HG03066 (cell line): ENCODE measurements at regions not wholly inside any gene's neighbourhood (a gene's known extent, or its start where the extent isn't known, plus 50 kb on each side); places are given as distances from the start of the nearest gene placed in this dataset.

Experiments
- ATAC-seq: cut with Tn5 transposase; IDR thresholded peaks from one replicate; pipeline ENCODE4 v1.9.1; 2021; ENCODE audit warnings: low read depth; ENCODE audit not compliant: unreplicated experiment

DNA sequence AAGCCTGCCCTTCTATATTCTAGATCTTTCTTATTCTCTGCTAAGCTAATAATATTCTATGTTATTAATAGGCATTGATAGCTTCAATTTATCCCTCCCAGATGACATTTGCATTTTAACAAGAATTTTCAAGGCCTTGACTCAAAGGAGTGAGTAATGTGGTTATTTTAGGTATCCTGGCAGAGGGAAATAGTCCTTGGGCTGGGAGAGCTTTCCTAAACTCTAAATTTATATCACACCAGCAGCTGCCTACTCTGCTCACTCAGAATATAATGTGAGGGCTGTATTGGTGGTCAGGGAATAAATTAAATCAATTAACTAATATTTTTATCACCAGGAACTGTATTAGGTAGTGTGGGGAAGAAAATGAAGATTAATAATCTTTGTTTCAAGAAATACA, 74.8 kb upstream of the ADAM23 start:
- no peak for ATAC-seq

DNA sequence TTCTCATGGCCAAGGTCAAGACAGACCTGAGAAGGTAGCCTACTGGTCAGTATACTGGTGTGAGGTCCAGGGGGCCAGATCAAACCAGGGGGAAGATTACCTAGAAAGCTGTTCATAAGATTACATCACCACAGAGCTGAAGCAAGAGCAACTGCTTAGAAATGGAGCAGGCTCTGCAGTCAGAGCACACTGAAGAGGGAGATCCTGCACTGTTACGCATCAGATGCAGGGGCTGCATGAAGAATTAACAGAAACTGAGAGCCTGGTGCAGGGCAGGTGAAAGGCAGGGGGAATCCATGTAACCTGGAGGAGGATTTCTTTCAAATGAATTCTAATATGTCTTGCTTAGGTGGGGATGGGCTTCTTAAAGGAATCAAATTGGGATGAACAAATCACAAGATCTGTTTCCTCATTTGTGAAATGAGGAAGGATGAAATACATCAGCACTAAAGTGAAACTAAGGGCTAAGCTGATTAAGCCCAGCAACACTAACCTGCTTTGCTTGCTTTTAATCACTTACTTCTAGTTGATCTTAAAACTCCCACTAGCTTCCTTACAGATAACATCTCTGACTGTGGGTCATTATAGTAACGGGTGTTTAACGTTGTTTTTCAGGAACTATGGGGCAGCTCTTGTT, 74.3 kb upstream of the ADAM23 start:
- ATAC-seq = no peak

DNA sequence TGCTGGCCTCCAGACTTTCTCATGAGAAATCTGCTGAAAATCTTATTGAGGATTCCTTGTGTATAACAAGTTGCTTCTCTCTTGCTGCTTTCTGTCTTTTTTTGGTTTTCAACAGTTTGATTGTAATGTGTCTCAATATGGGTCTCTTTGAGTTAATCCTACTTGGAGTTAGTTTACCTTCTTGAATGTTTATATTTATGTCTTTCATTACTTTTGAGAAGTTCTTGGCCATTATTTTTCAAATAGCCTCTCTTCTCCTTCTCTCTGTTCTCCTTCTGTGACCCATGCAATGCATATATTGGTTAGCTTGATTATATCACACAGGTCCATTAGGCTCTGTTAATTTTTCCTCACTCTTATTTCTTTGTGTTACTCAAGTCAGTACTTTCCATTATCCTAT, 67.4 kb upstream of the ADAM23 start:
- no peak for ATAC-seq

DNA sequence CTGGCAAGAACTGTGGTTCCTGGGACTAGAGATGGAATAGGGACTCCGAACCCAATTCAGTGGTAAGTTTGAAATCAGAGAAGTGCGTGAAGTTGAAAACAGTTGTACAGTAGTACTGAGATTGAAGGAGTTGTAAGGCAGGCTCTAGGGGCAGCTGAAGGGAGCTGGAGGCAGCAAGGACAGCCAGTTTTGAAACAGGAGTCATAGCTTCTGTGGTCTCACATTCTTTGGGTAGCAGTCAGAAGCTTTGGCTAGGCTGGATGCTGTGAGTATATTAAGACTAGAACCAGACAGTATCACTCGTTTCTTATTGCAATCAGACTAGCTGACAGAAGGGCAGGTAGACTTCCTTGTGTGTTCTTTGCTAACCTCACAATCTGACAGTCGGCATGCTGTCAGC, 64.5 kb upstream of the ADAM23 start:
- no peak for ATAC-seq

DNA sequence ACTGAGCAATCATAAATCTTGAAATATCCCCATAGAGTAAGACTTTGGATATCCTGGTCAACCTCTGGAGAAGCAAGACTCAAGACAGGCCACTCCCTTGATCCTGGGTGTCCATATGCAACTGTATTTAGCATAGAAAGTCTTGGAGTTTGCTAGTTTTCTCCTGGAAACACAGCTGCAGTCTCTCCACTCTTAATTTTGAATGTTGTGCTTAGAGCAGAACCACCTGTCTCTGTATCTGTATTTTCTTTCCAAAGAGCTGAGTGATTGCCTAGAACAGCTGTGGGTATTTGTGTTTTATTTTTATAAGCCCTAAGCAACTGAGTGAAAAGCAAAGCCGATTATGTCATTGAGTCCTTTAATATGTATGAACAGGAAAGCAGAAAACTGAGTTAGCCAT, 64.1 kb upstream of the ADAM23 start:
- ATAC-seq = no peak

DNA sequence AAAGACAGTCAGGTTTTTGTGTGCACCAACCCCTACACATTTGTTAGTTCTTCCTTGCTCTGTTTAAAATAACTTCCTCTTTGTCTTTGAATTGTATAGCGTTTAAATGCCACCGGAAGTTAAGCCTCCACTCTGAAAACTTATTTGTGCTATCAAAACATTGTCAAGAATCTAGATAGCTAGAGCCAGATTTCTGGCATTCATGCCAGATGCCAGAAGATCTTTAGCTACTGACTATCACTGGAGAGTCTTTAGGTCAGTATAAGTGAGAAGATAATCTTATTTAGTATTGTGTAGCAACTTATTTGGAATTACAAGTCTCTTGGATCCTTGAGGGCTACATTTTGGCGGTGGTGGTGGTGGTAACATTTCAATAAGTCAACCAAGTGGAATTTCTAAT, 63.4 kb upstream of the ADAM23 start:
- no peak for ATAC-seq

DNA sequence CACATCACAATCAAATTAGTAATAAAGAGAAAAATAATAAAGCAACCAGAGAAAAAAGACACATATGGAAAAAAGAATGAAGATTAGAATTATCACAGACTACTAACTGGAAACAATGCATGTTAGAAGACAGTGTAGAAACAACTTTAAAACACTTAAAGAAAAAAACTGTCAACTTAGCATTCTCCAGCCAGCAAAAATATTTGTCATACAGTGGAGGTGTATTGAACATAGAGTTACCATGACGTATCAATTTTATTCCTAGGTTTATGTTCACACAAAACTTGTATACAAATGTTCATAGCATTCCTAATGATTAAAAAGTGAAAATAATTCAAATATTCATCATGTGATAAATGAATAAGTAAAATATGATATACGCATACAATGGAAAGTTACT, 61.5 kb upstream of the ADAM23 start:
- ATAC-seq = no peak

DNA sequence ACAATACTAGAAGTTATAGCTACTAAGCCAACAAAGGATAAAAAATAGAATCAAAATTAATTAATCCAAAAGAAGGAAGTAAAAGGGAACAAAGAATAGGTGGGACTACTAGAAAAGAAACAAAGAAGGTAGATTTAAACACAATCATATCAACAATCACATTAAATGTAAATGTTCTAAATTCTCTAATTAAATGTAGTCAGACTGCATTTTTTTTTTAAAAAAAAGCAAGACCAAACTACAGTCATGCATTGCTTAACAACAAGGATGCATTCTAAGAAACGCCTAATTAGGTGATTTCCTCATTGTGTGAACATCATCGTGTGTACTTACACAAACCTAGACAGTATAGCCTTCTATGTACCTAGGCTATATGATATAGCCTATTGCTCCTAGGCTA, 59.7 kb upstream of the ADAM23 start:
- ATAC-seq = no peak

DNA sequence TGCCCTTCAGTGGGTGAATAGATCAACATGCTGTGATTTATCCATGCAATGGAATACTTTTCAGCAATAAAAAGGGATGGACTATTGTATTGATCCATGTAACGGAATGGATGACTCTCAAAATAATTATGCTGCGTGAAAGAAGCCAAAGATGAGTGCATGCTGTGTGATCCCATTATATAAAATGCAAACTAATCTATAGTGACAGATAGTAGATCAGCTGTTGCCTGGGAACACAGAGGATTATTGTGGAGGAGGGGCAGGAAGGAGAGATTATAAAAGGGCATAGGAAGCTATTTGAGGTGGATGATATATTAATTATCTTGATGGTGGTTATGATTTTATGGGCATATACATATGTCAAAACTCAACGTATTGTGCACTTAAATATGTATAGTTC, 55.5 kb upstream of the ADAM23 start:
- no peak for ATAC-seq

DNA sequence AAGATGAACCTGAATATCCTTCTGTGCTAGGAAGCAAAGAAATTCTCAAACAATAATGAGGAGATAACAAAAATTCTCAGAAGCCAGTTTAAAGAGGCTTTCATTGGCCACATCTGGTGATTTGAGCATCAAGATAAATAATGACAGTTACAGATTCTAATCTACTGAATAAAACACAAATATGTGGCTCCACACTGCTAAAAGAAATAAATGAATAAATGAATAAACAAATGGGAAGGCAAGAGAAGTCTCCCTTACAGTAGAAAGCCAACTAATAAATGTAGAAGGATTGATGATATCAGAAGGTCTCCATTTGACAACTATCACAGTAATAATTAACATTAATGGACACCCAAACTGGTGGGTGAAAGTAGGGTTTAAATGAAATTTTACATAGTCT, 54.6 kb upstream of the ADAM23 start:
- no peak for ATAC-seq

DNA sequence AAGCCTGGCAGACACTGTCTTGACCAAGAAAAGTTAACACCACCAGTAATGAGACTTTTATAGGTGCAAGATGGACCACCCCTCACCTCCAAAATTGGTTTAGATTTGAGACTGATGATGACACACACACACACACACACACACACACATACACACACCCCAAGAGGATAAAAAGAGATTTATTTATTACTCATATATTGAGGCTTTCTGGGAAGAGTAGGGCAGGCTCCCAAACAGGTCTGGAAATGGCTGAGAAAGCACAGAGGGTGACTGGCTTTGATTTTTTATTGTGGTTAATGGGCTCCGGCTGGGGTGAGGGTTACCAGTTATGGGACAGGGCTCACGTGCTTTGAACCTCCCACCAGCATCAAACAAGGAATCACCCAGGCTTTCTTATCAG, 54.2 kb upstream of the ADAM23 start:
- no peak for ATAC-seq

DNA sequence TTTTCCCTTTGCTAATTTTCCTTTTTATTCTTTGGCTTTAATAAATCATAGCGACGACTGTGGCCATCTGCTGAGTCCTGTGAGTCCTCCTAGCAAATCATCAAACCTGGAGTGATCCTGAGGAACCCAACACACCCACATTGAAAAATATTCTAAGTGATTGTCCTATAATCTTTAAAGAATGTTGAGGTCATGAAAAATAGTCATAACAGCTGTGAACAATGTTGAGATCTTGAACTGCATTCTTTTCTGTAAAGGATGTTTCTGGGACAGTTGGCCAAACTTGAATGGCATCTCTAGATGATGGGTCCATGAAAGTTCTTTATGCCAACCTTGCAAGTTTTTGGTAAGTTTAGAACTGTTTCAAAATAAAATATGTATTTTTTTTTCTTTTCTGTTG, 53.2 kb upstream of the ADAM23 start:
- ATAC-seq = no peak

DNA sequence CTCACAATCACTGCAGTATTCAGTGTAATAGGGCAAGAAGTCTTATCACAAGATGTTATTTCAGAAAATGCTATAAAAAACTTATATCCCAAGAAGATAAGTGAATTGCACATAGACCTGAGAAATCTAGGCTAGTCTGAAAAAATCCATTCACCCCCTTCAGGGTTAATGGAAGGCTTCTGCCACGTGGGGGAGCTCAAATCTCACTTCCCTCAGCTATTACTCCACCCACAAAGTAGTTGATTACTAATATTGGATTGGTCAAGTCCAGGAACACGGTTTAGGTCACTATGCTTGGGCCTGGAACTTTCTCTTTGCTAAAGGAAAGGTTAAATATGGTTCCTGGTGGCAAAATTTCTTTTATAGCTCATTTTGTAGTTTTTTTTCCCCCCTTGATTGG, 51.2 kb upstream of the ADAM23 start:
- ATAC-seq = peak; percentile 93
